Suprapubic skin (tissue), 3 donors: ENCODE measurements at regions not wholly inside any gene's neighbourhood (a gene's known extent, or its start where the extent isn't known, plus 50 kb on each side); places are given as distances from the start of the nearest gene placed in this dataset.

Experiments used
- POLR2A ChIP-seq, 2 donors: fragments of 450-650 bp; IDR thresholded peaks; one replicate each; pipeline ENCODE4 v1.6.1; 2017; ENCODE audit warnings: antibody characterized with exemption in 2 of 2, mild to moderate bottlenecking in 2 of 2, moderate library complexity in 2 of 2
- TF ChIP-seq, protein P1 (sequence below), 2 donors: fragments of 200-600 bp in 1 of 2; fragments of 450-650 bp in 1 of 2; sonication (generic) in 1 of 2; IDR thresholded peaks; one replicate each; pipeline ENCODE4 v1.5.1; 2016 to 2019; ENCODE audit warnings: antibody characterized with exemption in 2 of 2, mild to moderate bottlenecking in 1 of 2, moderate library complexity in 1 of 2

DNA sequence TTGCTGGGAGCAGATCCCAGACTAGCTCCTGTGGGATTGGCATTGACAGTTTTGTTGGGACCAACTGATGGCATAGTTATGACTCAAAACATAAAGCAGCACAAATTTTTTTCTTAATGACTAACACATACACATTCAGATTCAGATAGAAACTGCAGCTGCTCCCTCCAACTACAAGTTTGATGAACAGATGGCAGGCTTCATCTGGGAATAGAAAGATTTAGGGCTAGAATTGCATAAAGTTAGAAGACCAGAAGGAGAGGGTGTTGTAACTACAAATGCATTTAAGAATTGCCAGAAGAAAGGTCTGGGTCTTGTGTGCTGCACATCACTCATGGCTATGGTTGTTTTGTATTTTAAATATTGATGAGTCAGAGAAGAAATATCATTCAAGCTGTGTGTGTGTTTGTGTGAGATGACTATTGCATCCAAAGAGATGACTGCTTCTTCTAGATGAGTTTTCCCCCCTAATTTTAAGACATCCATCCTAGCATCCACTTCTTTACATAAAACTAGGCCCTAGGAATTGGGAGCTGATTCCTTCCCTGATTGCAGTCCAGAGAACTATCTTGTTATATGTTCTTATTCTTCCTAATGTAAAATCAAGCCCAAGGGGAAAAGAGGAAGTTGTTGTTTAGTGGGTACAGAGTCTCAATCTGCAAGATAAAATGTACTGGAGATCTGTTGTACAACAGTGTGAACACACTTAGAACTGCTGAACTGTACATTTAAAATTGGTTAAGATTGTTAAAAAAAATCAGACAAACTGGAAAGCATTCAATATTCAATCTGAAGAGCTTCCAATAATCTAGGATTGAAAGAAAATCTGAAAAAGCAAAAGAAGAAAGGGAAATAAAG lies 175.1 kb downstream of the PARM1 start:
- no peak for TF ChIP-seq POLR2A (IDR thresholded peaks at IDR 0.05)
- TF ChIP-seq, protein P1, sequence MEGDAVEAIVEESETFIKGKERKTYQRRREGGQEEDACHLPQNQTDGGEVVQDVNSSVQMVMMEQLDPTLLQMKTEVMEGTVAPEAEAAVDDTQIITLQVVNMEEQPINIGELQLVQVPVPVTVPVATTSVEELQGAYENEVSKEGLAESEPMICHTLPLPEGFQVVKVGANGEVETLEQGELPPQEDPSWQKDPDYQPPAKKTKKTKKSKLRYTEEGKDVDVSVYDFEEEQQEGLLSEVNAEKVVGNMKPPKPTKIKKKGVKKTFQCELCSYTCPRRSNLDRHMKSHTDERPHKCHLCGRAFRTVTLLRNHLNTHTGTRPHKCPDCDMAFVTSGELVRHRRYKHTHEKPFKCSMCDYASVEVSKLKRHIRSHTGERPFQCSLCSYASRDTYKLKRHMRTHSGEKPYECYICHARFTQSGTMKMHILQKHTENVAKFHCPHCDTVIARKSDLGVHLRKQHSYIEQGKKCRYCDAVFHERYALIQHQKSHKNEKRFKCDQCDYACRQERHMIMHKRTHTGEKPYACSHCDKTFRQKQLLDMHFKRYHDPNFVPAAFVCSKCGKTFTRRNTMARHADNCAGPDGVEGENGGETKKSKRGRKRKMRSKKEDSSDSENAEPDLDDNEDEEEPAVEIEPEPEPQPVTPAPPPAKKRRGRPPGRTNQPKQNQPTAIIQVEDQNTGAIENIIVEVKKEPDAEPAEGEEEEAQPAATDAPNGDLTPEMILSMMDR (IDR thresholded peaks at IDR 0.05): no peak
